GM18505 (cell line): ENCODE measurements at regions not wholly inside any gene's neighbourhood (a gene's known extent, or its start where the extent isn't known, plus 50 kb on each side); places are given as distances from the start of the nearest gene placed in this dataset.

Experiments used
- ATAC-seq: cut with Tn5 transposase; IDR thresholded peaks from one replicate; pipeline ENCODE4 v1.9.1; 2021; ENCODE audit not compliant: unreplicated experiment
- POLR2A ChIP-seq: IDR thresholded peaks from 4 replicates; pipeline ENCODE4 v1.6.1; 2011; ENCODE audit warnings: borderline replicate concordance; ENCODE audit not compliant: insufficient read depth, insufficient read length; ENCODE audit errors: extremely low read depth

DNA sequence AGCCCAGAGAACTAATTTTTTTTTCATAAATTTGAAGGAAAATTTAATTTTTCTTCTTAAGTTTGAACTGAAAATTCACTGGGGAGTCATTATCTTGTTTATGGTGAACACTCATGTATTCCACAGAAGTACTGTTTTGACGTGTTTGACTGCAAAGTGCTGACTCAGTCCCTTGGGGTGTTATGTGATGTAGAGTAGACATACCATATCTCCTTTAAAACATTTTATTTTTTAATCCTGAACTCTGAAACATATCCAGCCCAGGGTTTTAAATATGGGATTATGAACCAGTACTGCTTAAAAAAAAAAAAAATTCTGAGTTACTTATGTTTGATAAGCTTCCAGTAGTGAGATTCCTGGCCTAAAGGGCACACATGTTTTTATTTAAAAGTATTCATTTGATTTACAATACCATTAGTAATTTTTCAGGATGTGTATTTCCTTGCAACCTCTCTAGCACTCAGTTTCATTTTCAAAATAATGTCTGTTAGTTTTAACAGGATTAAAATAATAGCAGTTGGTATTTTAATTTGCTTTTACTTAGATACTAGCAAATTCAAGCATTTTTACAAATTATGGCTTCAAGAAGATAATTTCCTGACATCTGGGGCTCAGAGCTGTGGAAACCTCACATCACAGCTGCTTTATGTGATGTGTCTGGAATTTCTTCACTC lies 81.7 kb upstream of the PDE10A start:
- ATAC-seq: no peak
- TF ChIP-seq POLR2A: no peak

DNA sequence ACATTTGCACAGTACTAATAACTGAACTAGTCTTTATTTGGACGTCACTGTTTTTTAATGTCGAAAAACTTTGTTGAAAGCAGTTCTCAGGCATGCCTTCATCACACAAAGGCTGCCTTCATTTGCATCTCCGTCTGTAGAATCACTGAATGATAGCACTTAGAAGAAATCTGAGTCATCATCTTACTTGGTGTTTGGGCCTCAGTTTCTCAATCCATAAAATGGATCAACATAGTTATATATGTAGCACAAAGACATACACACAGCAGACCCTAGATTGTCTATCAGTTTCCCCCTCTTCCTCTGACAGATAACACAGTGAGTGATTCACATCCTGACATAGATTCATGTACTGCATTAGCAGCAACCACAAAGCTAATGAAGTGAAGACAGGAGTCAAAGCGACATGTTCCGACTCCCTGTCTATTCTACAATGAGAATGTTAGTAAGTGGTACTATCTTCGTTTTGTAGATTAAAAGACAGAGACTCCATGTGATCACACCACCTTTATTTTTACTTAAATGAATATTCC lies 80.4 kb upstream of the PDE10A start:
- TF ChIP-seq POLR2A: no peak
- ATAC-seq: no peak

DNA sequence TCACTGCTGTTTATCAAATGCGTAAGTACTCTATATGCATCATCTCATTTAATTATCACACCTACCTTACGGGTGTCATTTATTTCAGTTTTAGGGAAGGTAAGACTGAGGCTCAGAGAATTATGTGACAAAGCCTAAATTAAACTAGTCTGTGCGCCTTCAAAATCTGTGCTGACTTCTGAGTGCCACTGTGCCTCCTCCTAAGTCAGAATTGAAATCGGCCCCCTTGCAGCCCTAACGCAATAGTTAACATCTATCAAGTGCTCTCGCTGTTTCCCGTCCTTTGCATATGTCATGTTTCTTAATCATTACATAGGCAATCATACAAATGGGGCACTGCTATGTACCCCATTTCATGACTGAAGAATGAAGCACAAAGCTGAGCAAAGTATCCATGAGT lies 79.0 kb upstream of the PDE10A start:
- no peak for ATAC-seq
- TF ChIP-seq POLR2A: no peak

DNA sequence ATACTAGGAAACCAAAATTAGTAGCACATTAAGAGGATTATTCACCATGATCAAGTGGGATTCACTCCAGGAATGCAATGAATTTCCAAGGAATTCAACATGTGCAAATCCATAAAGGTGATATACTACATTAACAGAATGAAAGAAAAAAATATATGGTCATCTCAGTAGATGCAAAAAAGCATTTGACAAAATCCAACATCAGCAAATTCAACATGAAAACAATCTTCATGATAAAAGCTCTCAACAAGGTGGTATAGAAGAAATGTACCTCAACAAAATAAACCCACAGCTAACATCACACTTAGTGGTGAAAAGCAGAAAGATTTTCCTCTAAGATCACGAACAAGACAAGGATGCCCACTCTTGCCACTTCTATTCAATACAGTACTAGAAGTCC lies 74.4 kb upstream of the PDE10A start:
- no peak for TF ChIP-seq POLR2A
- no peak for ATAC-seq

DNA sequence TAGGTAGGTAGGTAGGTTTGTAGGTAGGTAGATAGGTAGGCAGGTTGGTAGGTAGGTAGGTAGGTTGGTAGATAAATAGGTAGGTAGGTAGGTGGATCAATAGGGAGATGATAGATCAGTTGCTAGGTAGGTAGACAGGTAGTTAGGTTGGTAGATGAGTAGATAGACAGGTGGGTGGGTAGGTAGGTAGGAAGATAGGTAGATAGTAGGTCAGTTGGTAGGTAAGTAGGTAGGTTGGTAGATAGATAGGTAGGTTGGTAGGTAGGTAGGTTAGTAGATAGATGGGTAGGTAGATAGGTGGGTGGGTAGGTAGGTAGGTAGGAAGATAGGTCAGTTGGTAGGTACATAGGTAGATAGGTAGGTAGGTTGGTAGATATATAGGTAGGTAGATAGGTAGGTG lies 72.0 kb upstream of the PDE10A start:
- no peak for TF ChIP-seq POLR2A
- ATAC-seq: no peak

DNA sequence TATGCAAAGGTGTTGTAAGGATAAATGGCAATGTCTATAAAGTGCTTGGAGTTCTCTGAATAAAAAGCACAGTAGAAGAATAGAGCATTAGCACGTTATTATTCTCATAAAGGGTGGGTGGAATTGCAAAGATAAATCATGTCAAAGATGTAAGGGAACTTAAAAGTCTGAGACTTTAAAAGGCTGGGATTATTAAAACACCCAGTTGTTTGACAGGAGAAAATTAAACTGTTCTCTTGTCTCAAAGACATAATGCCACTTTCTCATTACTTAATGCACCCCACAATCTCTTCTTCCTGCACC lies 70.4 kb upstream of the PDE10A start:
- TF ChIP-seq POLR2A: no peak
- ATAC-seq: no peak

DNA sequence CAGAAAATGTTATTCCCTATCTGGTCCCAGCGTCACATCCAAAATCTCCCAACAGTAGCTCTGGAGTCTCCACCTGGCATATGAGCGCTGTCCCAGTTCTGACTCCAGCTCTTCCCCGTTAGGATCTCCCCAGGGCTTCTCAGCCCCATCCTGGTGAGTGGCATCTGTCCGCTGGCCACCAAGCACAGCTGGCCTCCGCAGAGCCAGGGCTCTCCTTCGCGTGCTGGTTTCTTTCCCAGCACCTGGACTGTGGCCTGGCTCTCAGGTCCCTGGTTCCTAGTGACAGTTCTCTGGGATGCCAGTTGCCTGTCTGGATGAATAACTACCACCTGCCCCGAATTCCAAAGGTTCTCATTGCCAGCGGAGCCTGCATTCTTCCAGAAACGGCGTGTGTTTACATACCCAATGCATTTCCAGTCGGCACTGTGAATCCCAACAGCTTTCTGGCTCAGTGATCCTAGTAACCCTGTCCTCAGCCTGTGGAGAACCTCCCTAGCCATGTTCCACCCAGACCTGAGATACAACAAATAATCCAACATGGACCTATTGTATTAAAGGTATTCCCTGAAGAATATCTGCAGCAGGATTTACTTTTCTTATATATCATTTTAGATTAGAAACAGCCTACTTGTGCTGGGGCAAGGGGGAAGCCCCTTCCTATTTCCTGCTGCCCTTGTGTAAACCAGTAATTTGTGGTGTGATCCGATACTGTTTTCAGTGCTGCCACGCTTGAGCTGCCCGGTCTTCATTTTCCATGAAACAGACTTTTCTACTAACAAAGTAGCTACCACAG lies 69.9 kb upstream of the PDE10A start:
- TF ChIP-seq POLR2A: no peak
- no peak for ATAC-seq

DNA sequence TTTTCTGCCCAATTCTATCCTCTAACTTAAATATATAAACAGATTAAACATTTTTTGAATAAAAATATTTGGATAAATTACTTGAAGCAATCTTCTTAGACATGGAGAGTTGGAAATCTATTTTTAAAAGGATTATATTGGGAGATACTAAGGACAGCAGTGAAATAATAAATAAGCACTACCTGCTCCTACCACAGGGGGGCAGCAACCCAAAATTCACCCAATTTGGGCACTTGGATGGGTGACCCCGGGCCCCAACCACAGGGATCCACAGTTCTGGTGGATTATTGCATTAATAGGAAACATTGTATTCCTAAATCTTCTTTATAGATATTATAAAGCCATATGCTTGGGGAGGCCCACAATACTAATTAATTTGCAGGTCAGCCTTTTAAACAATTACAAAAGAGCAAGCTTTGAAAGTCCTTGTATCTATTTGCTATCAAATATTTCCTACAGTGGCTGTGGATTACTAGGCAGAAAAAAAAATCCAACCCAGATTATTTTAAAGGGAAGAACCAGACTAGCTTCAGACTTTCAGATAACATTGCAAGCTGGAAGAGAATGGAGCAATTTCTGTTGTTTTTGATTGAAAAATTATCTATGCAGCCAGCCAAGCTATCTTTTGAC lies 66.4 kb upstream of the PDE10A start:
- no peak for ATAC-seq

DNA sequence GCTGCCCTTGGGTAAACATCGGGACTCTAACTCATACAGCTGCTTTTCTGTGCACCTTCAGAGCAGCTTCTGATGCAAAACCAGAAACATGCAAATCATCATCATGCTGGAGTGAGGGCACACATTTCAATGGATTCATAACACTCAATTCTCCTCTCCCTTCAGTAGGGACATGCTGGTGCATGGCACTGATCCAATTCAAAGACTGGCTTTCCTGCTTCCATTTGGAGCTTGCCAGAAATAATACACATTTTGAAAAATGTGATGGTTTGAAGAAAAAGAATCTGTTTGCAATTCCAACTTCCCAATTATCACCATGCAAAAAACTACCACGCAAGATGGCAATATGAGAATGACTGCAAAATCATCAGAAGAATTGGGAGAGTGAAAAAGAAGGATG lies 65.2 kb upstream of the PDE10A start:
- no peak for ATAC-seq
- TF ChIP-seq POLR2A: no peak

More for the DNA sequence above, 66.4 kb upstream of the PDE10A start:
- no peak for TF ChIP-seq POLR2A

DNA sequence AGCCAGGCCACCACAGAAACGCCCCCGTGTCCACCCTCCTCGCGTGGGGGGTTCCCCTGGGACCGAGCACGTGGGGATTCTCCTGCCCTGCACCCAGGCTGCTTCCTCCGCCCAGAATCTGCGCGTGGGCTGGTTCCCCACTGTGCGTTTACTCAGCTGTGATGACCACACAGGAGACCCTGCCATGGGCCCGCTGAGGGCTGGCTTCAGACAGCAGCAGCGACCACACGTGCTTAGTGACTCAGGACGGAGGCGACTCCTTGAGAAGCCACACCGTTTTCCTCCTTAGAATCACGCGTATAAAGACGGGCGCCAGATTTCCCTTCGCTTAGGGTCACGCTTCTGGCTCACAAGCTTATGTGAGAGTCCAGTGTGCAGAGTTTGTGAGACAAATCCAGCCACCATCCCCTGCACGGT lies 63.9 kb upstream of the PDE10A start:
- ATAC-seq: no peak
- no peak for TF ChIP-seq POLR2A

DNA sequence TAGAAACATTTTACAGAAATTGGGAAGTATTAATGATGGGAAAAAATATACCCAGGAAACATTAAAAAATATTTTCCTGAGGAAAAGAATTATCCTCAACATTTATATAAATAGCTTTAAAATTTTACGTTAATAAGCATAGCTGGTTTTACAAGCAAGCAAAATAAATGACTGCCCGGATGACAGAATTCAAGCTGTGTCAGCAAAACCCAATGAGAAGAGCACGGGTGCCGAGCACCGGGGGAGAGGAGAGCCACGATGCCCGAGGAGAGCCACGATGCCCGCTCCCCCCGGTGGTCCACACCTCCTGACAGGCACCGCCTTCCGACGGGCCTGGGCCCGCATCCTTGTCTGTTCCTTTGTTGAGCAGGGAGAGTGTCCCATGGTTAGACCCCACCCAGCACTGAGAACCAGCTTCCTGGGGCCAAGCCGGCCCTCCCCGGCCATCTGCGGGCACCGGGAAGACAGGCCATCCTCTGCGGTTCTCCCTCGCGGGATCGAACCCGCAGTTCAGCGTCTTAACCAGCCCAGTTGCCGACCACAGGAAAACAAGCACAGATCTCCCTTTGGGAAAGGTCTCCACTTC lies 63.3 kb upstream of the PDE10A start:
- no peak for ATAC-seq

DNA sequence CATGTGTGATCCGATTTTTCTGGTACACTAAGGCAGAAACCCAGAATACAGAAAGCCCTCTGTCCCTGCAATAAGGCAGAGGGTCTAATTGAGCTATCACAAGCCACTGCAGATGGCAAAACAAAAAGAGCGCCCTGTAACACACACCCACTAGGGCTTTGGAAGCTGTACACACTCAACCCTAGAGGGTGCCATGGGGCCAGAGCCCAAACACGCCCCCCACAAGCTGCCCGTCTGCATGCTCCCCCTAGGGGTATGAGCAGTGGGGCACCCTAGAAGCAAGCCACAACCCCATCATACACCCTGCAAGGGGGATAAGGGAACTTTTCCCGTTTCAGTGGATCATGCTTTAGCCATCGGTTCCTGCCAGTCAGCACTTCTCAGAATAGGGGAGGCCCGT lies 62.2 kb upstream of the PDE10A start:
- ATAC-seq: no peak
- no peak for TF ChIP-seq POLR2A

More for the DNA sequence above, 63.3 kb upstream of the PDE10A start:
- TF ChIP-seq POLR2A: no peak

DNA sequence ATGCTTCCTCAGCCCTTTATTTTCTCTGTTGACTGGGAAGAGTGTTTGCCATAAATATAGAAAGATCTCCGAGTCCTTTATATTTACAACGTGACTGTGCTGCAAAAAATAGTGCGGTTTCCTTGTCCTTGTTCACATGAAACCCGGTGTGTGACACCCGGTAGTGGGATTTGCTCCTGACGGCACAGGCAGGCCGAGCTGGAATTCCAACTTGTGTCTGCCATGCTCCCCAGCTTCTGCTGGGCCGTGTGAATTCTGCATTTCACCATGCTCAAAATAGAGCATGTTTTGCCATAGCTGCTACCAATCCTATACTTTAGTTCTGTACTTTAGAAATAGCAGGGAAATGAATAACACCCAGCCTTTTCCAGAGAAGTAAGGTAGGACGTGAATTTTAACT lies 60.3 kb upstream of the PDE10A start:
- ATAC-seq: no peak
- no peak for TF ChIP-seq POLR2A
